DND-41 (cell line): ENCODE measurements at regions not wholly inside any gene's neighbourhood (a gene's known extent, or its start where the extent isn't known, plus 50 kb on each side); places are given as distances from the start of the nearest gene placed in this dataset.
"Not testable (repeated sequence)": the region's sequence is repeated elsewhere in the genome, so short reads cannot be mapped to it uniquely, and the experiment has no call there.

Experiments used
- ATAC-seq: fragments of 200-7000 bp; cut with Tn5 transposase; 3 replicates; pipeline ENCODE4 v1.9.1; 2021; ENCODE audit warnings: low read depth; ENCODE audit not compliant: insufficient read depth
- DNase-seq: peaks from one replicate; pipeline ENCODE4 v3.0.0-alpha.2; 2020
- H2AFZ ChIP-seq: 2 replicates; pipeline ENCODE4 v1.6.0; 2012; ENCODE audit warnings: low read depth, low read length
- H3K27ac ChIP-seq: 2 replicates; pipeline ENCODE4 v1.5.1; 2012; ENCODE audit warnings: low read length, inconsistent platforms
- H3K27me3 ChIP-seq: fragments of 200-600 bp; sonication (generic); 2 replicates; pipeline ENCODE4 v1.6.0; 2012; ENCODE audit warnings: low read length, mild to moderate bottlenecking, inconsistent platforms; ENCODE audit not compliant: insufficient read depth, poor library complexity
- H3K36me3 ChIP-seq: 2 replicates; pipeline ENCODE4 v1.5.1; 2012; ENCODE audit warnings: low read length, inconsistent platforms; ENCODE audit not compliant: insufficient read depth
- H3K4me1 ChIP-seq: 2 replicates; pipeline ENCODE4 v1.5.1; 2012; ENCODE audit warnings: mild to moderate bottlenecking, low read length; ENCODE audit not compliant: insufficient read depth
- H3K4me2 ChIP-seq: 2 replicates; pipeline ENCODE4 v1.6.0; 2012; ENCODE audit warnings: mild to moderate bottlenecking, moderate library complexity, low read length, inconsistent platforms; ENCODE audit not compliant: insufficient read depth
- H3K4me3 ChIP-seq, 2 experiments: fragments of 200-600 bp in 1 of 2; shearing (Covaris generic) in 1 of 2; 2 replicates each; pipeline ENCODE4 v1.5.1; 2012 to 2016; ENCODE audit warnings: inconsistent platforms in 2 of 2, low read length in 2 of 2, mild to moderate bottlenecking in 2 of 2, low read depth in 1 of 2, moderate library complexity in 1 of 2
- H3K79me2 ChIP-seq: 2 replicates; pipeline ENCODE4 v1.6.0; 2012; ENCODE audit warnings: low read length, inconsistent platforms; ENCODE audit not compliant: insufficient read depth
- H3K9ac ChIP-seq: 2 replicates; pipeline ENCODE4 v1.6.0; 2012; ENCODE audit warnings: low read depth, mild to moderate bottlenecking, inconsistent platforms, low read length, moderate library complexity
- H3K9me3 ChIP-seq: 2 replicates; pipeline ENCODE4 v1.5.1; 2012; ENCODE audit warnings: low read length, moderate library complexity, mild to moderate bottlenecking, inconsistent platforms; ENCODE audit not compliant: insufficient read depth, severe bottlenecking
- H4K20me1 ChIP-seq: 2 replicates; pipeline ENCODE4 v1.6.0; 2012; ENCODE audit warnings: low read length; ENCODE audit not compliant: insufficient read depth
- EZH2 ChIP-seq: IDR thresholded peaks from 3 replicates; pipeline ENCODE4 v1.6.1; 2012; ENCODE audit warnings: borderline replicate concordance, low read depth, mild to moderate bottlenecking, moderate library complexity, low read length, inconsistent platforms; ENCODE audit not compliant: severe bottlenecking
- TF ChIP-seq, protein P1 (sequence below): IDR thresholded peaks from 2 replicates; pipeline ENCODE4 v1.5.1; 2012; ENCODE audit warnings: borderline replicate concordance, low read length, moderate library complexity, mild to moderate bottlenecking; ENCODE audit not compliant: poor library complexity, severe bottlenecking; ENCODE audit errors: extremely low read depth

DNA sequence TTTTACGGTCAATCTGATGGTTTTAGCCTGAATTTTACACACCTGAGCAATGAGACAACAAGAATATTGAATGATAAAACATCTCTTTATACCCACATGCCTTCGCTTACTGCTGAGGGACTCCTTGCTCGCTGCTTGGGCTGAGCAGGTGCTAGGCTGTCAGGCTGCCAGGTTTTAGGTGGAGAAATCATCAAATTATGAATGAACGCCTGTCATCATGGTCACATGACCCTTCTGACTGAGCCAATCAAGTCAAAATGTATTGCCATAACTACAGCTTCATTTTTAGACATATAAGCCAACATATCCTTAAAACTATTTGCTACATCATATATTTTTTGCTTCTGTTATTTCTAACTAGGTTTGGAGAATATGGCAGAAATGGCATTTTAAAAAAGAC is 274.0 kb downstream of the LNPK start:
- no peak for ATAC-seq
- no peak overlapping the region for H2AFZ ChIP-seq
- TF ChIP-seq, protein P1, sequence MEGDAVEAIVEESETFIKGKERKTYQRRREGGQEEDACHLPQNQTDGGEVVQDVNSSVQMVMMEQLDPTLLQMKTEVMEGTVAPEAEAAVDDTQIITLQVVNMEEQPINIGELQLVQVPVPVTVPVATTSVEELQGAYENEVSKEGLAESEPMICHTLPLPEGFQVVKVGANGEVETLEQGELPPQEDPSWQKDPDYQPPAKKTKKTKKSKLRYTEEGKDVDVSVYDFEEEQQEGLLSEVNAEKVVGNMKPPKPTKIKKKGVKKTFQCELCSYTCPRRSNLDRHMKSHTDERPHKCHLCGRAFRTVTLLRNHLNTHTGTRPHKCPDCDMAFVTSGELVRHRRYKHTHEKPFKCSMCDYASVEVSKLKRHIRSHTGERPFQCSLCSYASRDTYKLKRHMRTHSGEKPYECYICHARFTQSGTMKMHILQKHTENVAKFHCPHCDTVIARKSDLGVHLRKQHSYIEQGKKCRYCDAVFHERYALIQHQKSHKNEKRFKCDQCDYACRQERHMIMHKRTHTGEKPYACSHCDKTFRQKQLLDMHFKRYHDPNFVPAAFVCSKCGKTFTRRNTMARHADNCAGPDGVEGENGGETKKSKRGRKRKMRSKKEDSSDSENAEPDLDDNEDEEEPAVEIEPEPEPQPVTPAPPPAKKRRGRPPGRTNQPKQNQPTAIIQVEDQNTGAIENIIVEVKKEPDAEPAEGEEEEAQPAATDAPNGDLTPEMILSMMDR = no peak
- no peak for TF ChIP-seq EZH2

DNA sequence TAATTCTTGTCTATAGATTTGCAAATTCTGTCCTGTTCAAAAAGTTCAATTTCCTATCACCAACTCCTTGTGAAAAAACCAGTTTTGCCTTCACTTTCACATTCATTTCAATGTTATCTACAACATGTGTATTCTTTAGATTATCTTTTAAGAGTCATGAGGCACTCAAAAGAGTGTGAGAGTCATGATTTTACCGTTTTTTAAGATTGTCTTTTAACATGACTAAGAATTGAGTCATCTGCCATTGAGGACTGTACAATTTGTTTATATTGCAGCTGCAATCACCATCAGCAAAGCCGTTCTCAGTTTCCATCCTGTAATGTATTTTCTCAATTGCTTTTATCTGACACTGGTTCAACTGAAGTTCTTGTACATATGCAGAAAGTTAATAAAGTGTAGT is 275.8 kb downstream of the LNPK start:
- no peak for ATAC-seq
- Histone ChIP-seq H3K27ac (no peak overlapping the region), H3K9ac (no peak overlapping the region), H3K27me3 (no peaks in the 10 kb centered on the region), H3K79me2 (no peaks in the 10 kb centered on the region), H3K9me3 (no peaks in the 10 kb centered on the region), H3K4me3 (no peak overlapping the region), H3K36me3 (no peaks in the 10 kb centered on the region), H3K4me1 (no peaks in the 10 kb centered on the region), H4K20me1 (no peaks in the 10 kb centered on the region), H3K4me2 (no peak overlapping the region), H2AFZ (no peak overlapping the region)
- no peak for DNase-seq
- TF ChIP-seq, protein P1 = no peak
- no peak for TF ChIP-seq EZH2

More for the DNA sequence above, 274.0 kb downstream of the LNPK start:
- Histone ChIP-seq H3K79me2 (no peaks in the 10 kb centered on the region), H3K27me3 (no peaks in the 10 kb centered on the region), H3K9me3 (no peaks in the 10 kb centered on the region), H3K9ac (no peak overlapping the region), H3K4me2 (no peak overlapping the region), H3K36me3 (no peaks in the 10 kb centered on the region), H3K4me3 (no peak overlapping the region), H4K20me1 (no peaks in the 10 kb centered on the region), H3K27ac (no peak overlapping the region), H3K4me1 (no peaks in the 10 kb centered on the region)
- no peak for DNase-seq

DNA sequence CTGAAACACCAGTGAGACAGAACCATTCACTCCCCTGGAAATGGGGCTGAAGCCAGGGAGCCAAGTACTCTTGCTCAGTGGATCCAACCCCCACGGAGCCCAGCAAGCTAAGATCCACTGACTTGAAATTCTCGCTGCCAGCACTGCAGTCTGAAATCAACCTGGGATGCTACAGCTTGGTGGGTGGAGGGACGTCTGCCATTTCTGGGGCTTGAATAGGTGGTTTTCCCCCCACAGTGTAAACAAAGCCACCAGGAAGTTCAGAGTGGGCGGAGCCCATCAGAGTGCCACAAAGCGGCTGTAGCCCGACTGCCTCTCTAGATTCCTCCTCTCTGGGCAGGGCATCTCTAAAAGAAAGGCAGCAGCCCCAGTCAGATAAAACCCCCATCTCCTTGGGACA is 292.8 kb downstream of the LNPK start:
- no peak overlapping the region for H3K4me2 ChIP-seq
- H3K27me3 ChIP-seq = no peaks in the 10 kb centered on the region
- H3K79me2 ChIP-seq = no peaks in the 10 kb centered on the region
- no peaks in the 10 kb centered on the region for H3K36me3 ChIP-seq
- TF ChIP-seq, protein P1 = no peak
- no peak for TF ChIP-seq EZH2
- no peaks in the 10 kb centered on the region for H3K9me3 ChIP-seq
- H4K20me1 ChIP-seq = no peaks in the 10 kb centered on the region
- DNase-seq (peak; percentile 9), ATAC-seq (no peak)
- H3K9ac ChIP-seq = no peak overlapping the region
- H3K4me1 ChIP-seq = no peaks in the 10 kb centered on the region
- no peak overlapping the region for H2AFZ ChIP-seq
- H3K4me3 ChIP-seq = no peak overlapping the region
- no peak overlapping the region for H3K27ac ChIP-seq

DNA sequence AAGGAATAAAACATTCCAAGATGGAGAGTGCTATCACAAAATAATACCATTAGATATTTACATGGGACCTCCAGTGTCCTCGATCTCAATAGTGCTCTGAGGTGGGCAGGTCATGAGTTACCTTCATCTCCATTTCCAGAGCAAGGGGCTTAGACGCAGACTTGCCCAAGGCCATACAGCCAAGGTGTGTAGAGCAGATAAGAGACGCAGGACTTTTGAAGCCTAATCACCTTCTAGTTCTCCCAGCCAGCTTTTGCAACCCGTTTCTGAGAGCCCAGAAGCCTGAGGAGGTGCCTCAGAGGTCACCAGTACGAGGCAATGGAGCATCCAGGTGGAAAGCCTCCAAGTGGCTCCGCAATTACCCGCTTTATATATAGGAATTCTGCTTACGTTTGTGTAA is 294.7 kb downstream of the LNPK start:
- Histone ChIP-seq H3K27me3 (no peaks in the 10 kb centered on the region), H3K9me3 (no peaks in the 10 kb centered on the region), H2AFZ (no peak overlapping the region), H3K9ac (no peak overlapping the region), H3K4me1 (no peaks in the 10 kb centered on the region), H3K4me2 (no peak overlapping the region), H3K36me3 (no peaks in the 10 kb centered on the region), H3K4me3 (no peak overlapping the region), H4K20me1 (no peaks in the 10 kb centered on the region), H3K79me2 (no peaks in the 10 kb centered on the region), H3K27ac (no peak overlapping the region)
- DNase-seq = no peak
- TF ChIP-seq, protein P1 = no peak
- no peak for TF ChIP-seq EZH2
- no peak for ATAC-seq

DNA sequence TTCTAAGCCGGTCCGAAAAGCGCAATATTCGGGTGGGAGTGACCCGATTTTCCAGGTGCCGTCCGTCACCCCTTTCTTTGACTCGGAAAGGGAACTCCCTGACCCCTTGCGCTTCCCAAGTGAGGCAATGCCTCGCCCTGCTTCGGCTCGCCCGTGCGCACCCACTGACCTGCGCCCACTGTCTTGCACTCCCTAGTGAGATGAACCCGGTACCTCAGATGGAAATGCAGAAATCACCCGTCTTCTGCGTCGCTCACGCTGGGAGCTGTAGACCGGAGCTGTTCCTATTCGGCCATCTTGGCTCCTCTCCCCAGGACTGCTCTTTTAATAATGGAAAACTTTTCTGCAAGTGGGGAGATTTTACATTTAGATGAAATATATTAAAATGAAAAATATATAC is 297.5 kb downstream of the LNPK start:
- H3K4me3 ChIP-seq, DNase-seq, H2AFZ ChIP-seq, H3K27me3 ChIP-seq, H3K4me1 ChIP-seq, H3K9me3 ChIP-seq, H3K27ac ChIP-seq, H3K79me2 ChIP-seq, H3K9ac ChIP-seq, H3K36me3 ChIP-seq, H3K4me2 ChIP-seq, ATAC-seq, H4K20me1 ChIP-seq: not testable (repeated sequence)
